ENCODE measurements at regions not wholly inside any gene's neighbourhood (a gene's known extent, or its start where the extent isn't known, plus 50 kb on each side); places are given as distances from the start of the nearest gene placed in this dataset.

DNA sequence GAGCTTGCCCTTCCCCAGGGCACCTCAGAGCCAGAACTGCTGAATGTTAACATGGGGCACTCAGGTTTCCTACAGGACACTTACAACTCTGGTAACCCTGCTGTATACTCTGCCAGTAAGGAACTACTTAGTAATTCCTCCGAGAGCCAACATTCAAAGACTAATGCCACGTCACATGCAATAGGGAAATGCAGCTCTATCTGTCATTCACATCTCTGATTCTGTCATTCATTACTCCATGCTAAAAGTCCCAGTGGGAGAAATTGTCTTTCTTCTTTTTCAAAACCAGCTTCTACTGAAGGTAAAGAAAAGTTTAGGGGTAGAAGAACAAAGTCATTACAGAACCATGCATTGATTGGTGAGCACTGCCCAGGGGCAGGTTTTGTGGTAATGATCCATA is 189.2 kb downstream of the DAD1 start:
- Histone ChIP-seq H2AFZ (ENCODE audit: low read length) (no peak overlapping the region), H3K4me3 (ENCODE audit: low read length) (no peak overlapping the region), H3K9me3 (ENCODE audit: low read length) (no peaks in the 10 kb centered on the region), H3K9me2 (replicated peaks; ENCODE audit: low read length) (no peaks in the 10 kb centered on the region), H3K4me1 (ENCODE audit: insufficient read depth, low read length) (no peaks in the 10 kb centered on the region), H3K4me2 (ENCODE audit: low read length) (no peak overlapping the region), H3K79me2 (ENCODE audit: low read length) (no peaks in the 10 kb centered on the region), H3K9ac (ENCODE audit: low read length) (no peak overlapping the region), H3K27ac (ENCODE audit: low read length) (no peak overlapping the region), H3K36me3 (ENCODE audit: low read depth, low read length) (no peaks in the 10 kb centered on the region), H3F3A (ENCODE audit: low read length, unreplicated experiment) (no peaks in the 10 kb centered on the region), H3K27me3 (ENCODE audit: low read length) (no peaks in the 10 kb centered on the region), H4K20me1 (ENCODE audit: low read length) (no peaks in the 10 kb centered on the region)
- intact Hi-C loops (cut with micrococcal nuclease): loop anchor here (10.0 kb wide), 1 partner anchor 455 kb away; no protein-coding TSS in a partner anchor
- ATAC-seq (no peak), DNase-seq (no peak)
- POLR2A ChIA-PET (ENCODE audit: unreplicated experiment): no interaction called here
- TF ChIP-seq, protein P1, sequence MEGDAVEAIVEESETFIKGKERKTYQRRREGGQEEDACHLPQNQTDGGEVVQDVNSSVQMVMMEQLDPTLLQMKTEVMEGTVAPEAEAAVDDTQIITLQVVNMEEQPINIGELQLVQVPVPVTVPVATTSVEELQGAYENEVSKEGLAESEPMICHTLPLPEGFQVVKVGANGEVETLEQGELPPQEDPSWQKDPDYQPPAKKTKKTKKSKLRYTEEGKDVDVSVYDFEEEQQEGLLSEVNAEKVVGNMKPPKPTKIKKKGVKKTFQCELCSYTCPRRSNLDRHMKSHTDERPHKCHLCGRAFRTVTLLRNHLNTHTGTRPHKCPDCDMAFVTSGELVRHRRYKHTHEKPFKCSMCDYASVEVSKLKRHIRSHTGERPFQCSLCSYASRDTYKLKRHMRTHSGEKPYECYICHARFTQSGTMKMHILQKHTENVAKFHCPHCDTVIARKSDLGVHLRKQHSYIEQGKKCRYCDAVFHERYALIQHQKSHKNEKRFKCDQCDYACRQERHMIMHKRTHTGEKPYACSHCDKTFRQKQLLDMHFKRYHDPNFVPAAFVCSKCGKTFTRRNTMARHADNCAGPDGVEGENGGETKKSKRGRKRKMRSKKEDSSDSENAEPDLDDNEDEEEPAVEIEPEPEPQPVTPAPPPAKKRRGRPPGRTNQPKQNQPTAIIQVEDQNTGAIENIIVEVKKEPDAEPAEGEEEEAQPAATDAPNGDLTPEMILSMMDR (conservative IDR thresholded peaks at IDR 0.05; ENCODE audit: low read depth, low read length): no peak
- no peak for TF ChIP-seq EZH2phosphoT487 (IDR thresholded peaks at IDR 0.05; ENCODE audit: borderline replicate concordance, low read length)
- no peak for TF ChIP-seq EZH2 (IDR thresholded peaks at IDR 0.05; ENCODE audit: low read length, unreplicated experiment)
- CTCF ChIA-PET: no interaction called here
- no TSS peak for BruUV-seq (replicated peaks)

DNA sequence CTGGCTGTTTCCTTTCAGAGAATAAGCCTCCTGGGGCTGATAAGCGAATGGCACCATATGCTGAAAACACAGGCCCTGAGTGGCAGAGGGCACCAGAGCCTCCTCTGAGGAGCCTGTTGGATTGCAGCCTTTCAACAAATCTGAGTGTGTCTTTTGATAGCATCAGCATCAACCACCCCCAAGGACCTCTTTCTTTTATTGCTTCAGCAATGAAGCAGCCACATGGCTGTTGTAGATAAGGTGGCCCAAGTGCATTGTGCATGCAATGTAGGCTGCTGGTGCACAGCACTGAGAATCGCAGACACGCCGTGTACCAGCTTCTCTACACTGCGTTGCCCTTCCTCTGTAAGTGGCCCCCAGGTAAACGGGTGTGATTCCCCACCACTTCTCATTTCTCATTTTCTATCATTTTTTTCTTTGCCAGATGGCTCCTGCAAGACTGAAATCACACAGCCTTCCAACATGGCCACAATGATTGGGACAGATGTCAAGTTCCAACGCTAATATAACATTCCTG is 191.7 kb downstream of the DAD1 start:
- Histone ChIP-seq H3K4me3 (ENCODE audit: low read length) (no peak overlapping the region), H3K27me3 (ENCODE audit: low read length) (no peaks in the 10 kb centered on the region), H3K9me2 (replicated peaks; ENCODE audit: low read length) (no peaks in the 10 kb centered on the region), H3K9ac (ENCODE audit: low read length) (no peak overlapping the region), H3K4me2 (ENCODE audit: low read length) (no peak overlapping the region), H2AFZ (ENCODE audit: low read length) (no peak overlapping the region), H3K36me3 (ENCODE audit: low read depth, low read length) (no peaks in the 10 kb centered on the region), H4K20me1 (ENCODE audit: low read length) (no peaks in the 10 kb centered on the region), H3K27ac (ENCODE audit: low read length) (no peak overlapping the region), H3K79me2 (ENCODE audit: low read length) (no peaks in the 10 kb centered on the region), H3K4me1 (ENCODE audit: insufficient read depth, low read length) (peaks cover 8% of the 10 kb centered on the region), H3K9me3 (ENCODE audit: low read length) (no peaks in the 10 kb centered on the region), H3F3A (ENCODE audit: low read length, unreplicated experiment) (no peaks in the 10 kb centered on the region)
- CTCF ChIA-PET: no interaction called here
- intact Hi-C loops (cut with micrococcal nuclease): loop anchor here (10.0 kb wide), 1 partner anchor 458 kb away; no protein-coding TSS in a partner anchor
- POLR2A ChIA-PET (ENCODE audit: unreplicated experiment): no interaction called here
- DNase-seq: no peak
- ATAC-seq: no peak
- no TSS peak for BruUV-seq (replicated peaks)
- TF ChIP-seq, protein P1 (conservative IDR thresholded peaks at IDR 0.05; ENCODE audit: low read depth, low read length): no peak
- TF ChIP-seq EZH2 (IDR thresholded peaks at IDR 0.05; ENCODE audit: low read length, unreplicated experiment) (no peak), EZH2phosphoT487 (IDR thresholded peaks at IDR 0.05; ENCODE audit: borderline replicate concordance, low read length) (no peak)

- H3K27ac ChIP-seq (ENCODE audit: low read length): no peak overlapping the region
- no peak for ATAC-seq
- H3K4me1 ChIP-seq (ENCODE audit: insufficient read depth, low read length): peaks cover 22% of the 10 kb centered on the region
- H3K9me2 ChIP-seq (replicated peaks; ENCODE audit: low read length): no peaks in the 10 kb centered on the region
- H3K9ac ChIP-seq (ENCODE audit: low read length): no peak overlapping the region
- DNase-seq: no peak
- no peak overlapping the region for H2AFZ ChIP-seq (ENCODE audit: low read length)
- no peaks in the 10 kb centered on the region for H3K36me3 ChIP-seq (ENCODE audit: low read depth, low read length)
- intact Hi-C loops (cut with micrococcal nuclease): loop anchor here (10.0 kb wide), 1 partner anchor 459 kb away; no protein-coding TSS in a partner anchor
- POLR2A ChIA-PET (ENCODE audit: unreplicated experiment): no interaction called here
- H4K20me1 ChIP-seq (ENCODE audit: low read length): no peaks in the 10 kb centered on the region
- H3K9me3 ChIP-seq (ENCODE audit: low read length): no peaks in the 10 kb centered on the region
- BruUV-seq (replicated peaks): no TSS peak
- H3K79me2 ChIP-seq (ENCODE audit: low read length): no peaks in the 10 kb centered on the region
- no peak overlapping the region for H3K4me3 ChIP-seq (ENCODE audit: low read length)
- no peak overlapping the region for H3K4me2 ChIP-seq (ENCODE audit: low read length)
- peaks cover 8% of the 10 kb centered on the region for H3F3A ChIP-seq (ENCODE audit: low read length, unreplicated experiment)
- CTCF ChIA-PET: interaction anchor here (0.6 kb wide), 1 partner anchor 76 kb away, joined by 3 read pairs; no protein-coding TSS in a partner anchor
- no peaks in the 10 kb centered on the region for H3K27me3 ChIP-seq (ENCODE audit: low read length)
- no peak for TF ChIP-seq EZH2phosphoT487 (IDR thresholded peaks at IDR 0.05; ENCODE audit: borderline replicate concordance, low read length)
These were observed 193.2 kb downstream of the DAD1 start for GRCh38 chr14:22395803-22396202.
